Suprapubic skin (tissue), 3 donors: ENCODE measurements at regions not wholly inside any gene's neighbourhood (a gene's known extent, or its start where the extent isn't known, plus 50 kb on each side); places are given as distances from the start of the nearest gene placed in this dataset.

ENCODE experiments used
- EP300 ChIP-seq: sonication (generic); formaldehyde crosslinking; IDR thresholded peaks from one replicate; pipeline ENCODE4 v1.6.1; 2017; ENCODE audit warnings: antibody characterized with exemption
- TF ChIP-seq, protein P1 (sequence below), 2 donors: fragments of 200-600 bp in 1 of 2; fragments of 450-650 bp in 1 of 2; sonication (generic) in 1 of 2; IDR thresholded peaks; one replicate each; pipeline ENCODE4 v1.5.1; 2016 to 2019; ENCODE audit warnings: antibody characterized with exemption in 2 of 2, mild to moderate bottlenecking in 1 of 2, moderate library complexity in 1 of 2

DNA sequence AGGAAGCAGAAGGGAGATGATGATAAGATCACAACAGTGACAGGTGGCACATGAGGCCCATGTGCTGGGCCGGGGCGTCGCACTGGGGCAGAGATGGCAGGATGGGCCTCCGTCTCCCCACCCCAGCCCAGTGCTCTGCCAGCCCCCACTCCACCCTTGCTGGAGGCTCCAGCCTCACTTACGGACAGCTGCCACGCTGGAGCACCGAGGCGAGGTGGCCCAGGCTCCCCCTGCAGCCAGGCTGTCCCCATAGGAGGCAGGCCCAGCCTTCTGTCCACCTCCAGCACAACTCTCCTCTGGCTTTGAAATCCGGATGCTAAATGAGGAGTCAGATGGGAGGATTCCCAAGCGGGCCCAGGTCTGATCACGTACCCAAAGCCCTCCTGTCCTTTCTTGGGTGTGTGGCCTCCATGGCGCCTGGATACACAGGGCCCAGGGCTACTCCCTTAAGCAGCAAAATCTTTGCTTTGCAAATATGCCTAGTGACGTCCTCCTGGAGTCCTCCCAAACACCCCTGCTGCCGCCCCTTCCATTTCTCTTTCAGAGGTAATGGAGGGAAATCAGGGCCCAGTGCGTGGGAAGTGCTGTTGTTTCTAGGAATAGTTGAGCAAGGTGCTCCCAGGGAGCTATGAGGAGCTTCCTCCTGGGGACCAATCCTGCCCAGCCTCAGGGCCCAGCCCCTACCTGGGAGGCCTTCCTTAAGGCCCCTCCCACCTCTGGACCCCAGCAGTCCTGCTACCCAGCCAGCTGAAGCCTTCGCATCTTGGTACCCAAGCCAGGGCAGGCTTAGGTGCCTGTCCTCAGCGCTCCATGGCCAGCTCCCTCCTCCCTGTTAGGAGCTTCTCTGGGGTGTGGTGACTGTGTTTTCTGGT lies 170.4 kb upstream of the MYCN start:
- no peak for TF ChIP-seq EP300
- TF ChIP-seq, protein P1, sequence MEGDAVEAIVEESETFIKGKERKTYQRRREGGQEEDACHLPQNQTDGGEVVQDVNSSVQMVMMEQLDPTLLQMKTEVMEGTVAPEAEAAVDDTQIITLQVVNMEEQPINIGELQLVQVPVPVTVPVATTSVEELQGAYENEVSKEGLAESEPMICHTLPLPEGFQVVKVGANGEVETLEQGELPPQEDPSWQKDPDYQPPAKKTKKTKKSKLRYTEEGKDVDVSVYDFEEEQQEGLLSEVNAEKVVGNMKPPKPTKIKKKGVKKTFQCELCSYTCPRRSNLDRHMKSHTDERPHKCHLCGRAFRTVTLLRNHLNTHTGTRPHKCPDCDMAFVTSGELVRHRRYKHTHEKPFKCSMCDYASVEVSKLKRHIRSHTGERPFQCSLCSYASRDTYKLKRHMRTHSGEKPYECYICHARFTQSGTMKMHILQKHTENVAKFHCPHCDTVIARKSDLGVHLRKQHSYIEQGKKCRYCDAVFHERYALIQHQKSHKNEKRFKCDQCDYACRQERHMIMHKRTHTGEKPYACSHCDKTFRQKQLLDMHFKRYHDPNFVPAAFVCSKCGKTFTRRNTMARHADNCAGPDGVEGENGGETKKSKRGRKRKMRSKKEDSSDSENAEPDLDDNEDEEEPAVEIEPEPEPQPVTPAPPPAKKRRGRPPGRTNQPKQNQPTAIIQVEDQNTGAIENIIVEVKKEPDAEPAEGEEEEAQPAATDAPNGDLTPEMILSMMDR (IDR thresholded peaks at IDR 0.05) = no peak
